HAP-1 (cell line): ENCODE measurements at regions not wholly inside any gene's neighbourhood (a gene's known extent, or its start where the extent isn't known, plus 50 kb on each side); places are given as distances from the start of the nearest gene placed in this dataset.

ENCODE experiments used
- DNase-seq, 2 experiments: peaks; one replicate each; pipeline ENCODE4 v3.0.0-alpha.2; 2016 to 2020; ENCODE audit warnings: low spot score in 2 of 2
- H3K27me3 ChIP-seq: fragments of 250-450 bp; sonication (Bioruptor Pico); 2 replicates; pipeline ENCODE4 v1.5.1; 2020; ENCODE audit warnings: low read depth, mild to moderate bottlenecking, moderate library complexity
- H3K36me3 ChIP-seq: fragments of 250-450 bp; sonication (Bioruptor Pico); replicated peaks from 2 replicates; pipeline ENCODE4 v1.5.1; 2020; ENCODE audit warnings: mild to moderate bottlenecking
- H3K4me1 ChIP-seq: fragments of 250-450 bp; sonication (Bioruptor Pico); 2 replicates; pipeline ENCODE4 v1.5.1; 2020; ENCODE audit warnings: mild to moderate bottlenecking
- H3K4me3 ChIP-seq: fragments of 250-450 bp; sonication (Bioruptor Pico); 2 replicates; pipeline ENCODE4 v1.5.1; 2020; ENCODE audit warnings: mild to moderate bottlenecking, moderate library complexity
- H3K9me3 ChIP-seq: fragments of 250-450 bp; sonication (Bioruptor Pico); 2 replicates; pipeline ENCODE4 v1.5.1; 2020; ENCODE audit warnings: mild to moderate bottlenecking, moderate library complexity
- in situ Hi-C: fragments of 300-500 bp; cut with MboI; formaldehyde crosslinking; loops from 3 replicates; pipeline ENCODE4 v1.14.3; 2020; ENCODE audit warnings: low sequenced_read_pairs, inconsistent platforms, mixed read lengths

DNA sequence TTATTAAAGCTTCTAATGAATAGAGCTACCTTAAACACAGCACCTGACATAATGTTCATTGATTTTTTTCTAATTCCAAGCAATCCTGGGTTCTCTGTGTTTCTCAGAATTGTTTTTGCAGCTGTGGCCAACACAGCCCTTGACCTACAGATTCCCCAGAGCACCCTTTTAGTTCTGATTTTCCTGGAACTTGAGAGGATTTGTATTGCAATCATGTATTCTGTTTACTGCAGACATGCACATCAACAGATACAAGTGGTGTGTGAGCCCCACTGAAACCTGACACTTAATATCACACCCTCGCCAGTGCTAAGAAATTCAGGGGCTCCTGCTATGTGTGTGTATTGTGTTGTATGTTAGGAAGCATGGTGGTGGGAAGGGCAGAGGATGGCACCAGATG, 344.2 kb upstream of the POM121L12 start:
- in situ Hi-C loops, result no loop called here
- H3K4me3 ChIP-seq, result no peak overlapping the region
- H3K9me3 ChIP-seq, result no peaks in the 10 kb centered on the region
- no peaks in the 10 kb centered on the region for H3K27me3 ChIP-seq
- no peak for DNase-seq
- no peaks in the 10 kb centered on the region for H3K4me1 ChIP-seq
- no peaks in the 10 kb centered on the region for H3K36me3 ChIP-seq

GRCh38 chr7:52689912-52690311, 345.5 kb upstream of the POM121L12 start:
- H3K36me3 ChIP-seq, result no peaks in the 10 kb centered on the region
- no peaks in the 10 kb centered on the region for H3K9me3 ChIP-seq
- no peak overlapping the region for H3K4me3 ChIP-seq
- no peaks in the 10 kb centered on the region for H3K27me3 ChIP-seq
- in situ Hi-C loops, result no loop called here
- H3K4me1 ChIP-seq, result no peaks in the 10 kb centered on the region
- no peak for DNase-seq

GRCh38 chr7:52685333-52685732, 350.1 kb upstream of the POM121L12 start:
- in situ Hi-C loops, result no loop called here
- Histone ChIP-seq H3K4me1 (no peaks in the 10 kb centered on the region), H3K36me3 (no peaks in the 10 kb centered on the region), H3K27me3 (no peaks in the 10 kb centered on the region), H3K9me3 (no peaks in the 10 kb centered on the region), H3K4me3 (no peak overlapping the region)
- no peak for DNase-seq

DNA sequence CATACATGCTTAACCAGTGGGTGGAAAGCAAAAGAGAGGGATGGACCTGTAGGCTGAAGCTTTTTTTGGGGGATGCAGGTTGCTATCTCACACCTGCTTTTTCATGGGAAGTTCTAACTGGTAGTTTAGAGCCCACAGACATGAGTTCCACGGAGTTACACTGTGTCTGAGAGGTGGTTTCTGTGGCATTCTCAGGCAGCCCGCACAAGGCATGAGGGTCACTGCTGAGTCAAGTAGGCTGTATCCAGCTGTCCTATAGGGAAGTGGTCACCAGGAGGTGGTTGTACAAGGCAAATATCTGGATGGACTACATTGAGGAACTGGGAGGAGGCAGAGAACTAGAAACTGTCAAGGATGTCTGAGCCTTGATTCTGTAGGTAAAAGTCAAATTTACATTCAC, 351.0 kb upstream of the POM121L12 start:
- no peaks in the 10 kb centered on the region for H3K9me3 ChIP-seq
- no peaks in the 10 kb centered on the region for H3K4me1 ChIP-seq
- no peaks in the 10 kb centered on the region for H3K36me3 ChIP-seq
- in situ Hi-C loops, result no loop called here
- no peak for DNase-seq
- no peaks in the 10 kb centered on the region for H3K27me3 ChIP-seq
- H3K4me3 ChIP-seq, result no peak overlapping the region

- DNase-seq, result no peak
- H3K36me3 ChIP-seq, result no peaks in the 10 kb centered on the region
- no peak overlapping the region for H3K4me3 ChIP-seq
- in situ Hi-C loops, result no loop called here
- no peaks in the 10 kb centered on the region for H3K9me3 ChIP-seq
- H3K27me3 ChIP-seq, result no peaks in the 10 kb centered on the region
- no peaks in the 10 kb centered on the region for H3K4me1 ChIP-seq
Observed at GRCh38 chr7:52682993-52683392, 352.4 kb upstream of the POM121L12 start.

DNA sequence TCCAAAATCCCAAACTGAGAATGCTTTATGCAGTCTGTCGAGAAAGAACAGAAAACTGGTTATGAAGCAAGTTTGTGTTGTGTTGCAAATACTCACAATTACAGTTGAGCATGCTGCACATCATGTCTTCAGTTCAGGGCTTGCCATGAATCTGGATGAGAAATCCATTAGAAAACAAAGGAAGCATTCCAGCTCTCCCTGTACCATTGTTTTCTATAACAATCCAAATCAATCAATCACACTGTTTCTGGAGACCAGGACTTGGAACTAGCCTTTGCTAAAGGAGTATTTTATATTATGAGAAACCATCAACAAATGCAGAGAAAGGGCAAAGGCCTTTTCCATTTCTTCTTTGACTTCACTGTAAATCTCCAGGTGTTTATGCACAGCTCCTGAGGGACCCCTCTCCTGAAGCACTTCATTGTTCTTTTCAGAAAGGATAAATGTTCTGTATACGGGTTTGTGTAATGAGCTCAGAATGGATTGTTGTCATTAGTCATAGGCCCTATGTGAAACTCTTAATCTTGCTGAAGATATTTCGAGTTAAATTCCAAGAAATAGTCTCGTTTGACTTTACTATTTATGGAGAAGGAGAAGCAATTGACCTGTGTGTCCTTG, 364.7 kb upstream of the POM121L12 start:
- Histone ChIP-seq H3K27me3 (no peaks in the 10 kb centered on the region), H3K36me3 (no peaks in the 10 kb centered on the region), H3K9me3 (no peaks in the 10 kb centered on the region), H3K4me1 (peaks cover 5% of the 10 kb centered on the region), H3K4me3 (no peak overlapping the region)
- in situ Hi-C loops, result no loop called here
- peak in 1 of 2 experiments; percentile 44 for DNase-seq

GRCh38 chr7:52669031-52669430, 366.4 kb upstream of the POM121L12 start:
- Histone ChIP-seq H3K36me3 (no peaks in the 10 kb centered on the region), H3K27me3 (no peaks in the 10 kb centered on the region), H3K4me3 (no peak overlapping the region), H3K9me3 (no peaks in the 10 kb centered on the region), H3K4me1 (peaks cover 8% of the 10 kb centered on the region)
- no peak for DNase-seq
- in situ Hi-C loops, result no loop called here

- no peak overlapping the region for H3K4me3 ChIP-seq
- H3K36me3 ChIP-seq, result no peaks in the 10 kb centered on the region
- H3K4me1 ChIP-seq, result peaks cover 8% of the 10 kb centered on the region
- H3K27me3 ChIP-seq, result no peaks in the 10 kb centered on the region
- in situ Hi-C loops, result no loop called here
- no peak for DNase-seq
- H3K9me3 ChIP-seq, result no peaks in the 10 kb centered on the region
Observed at GRCh38 chr7:52668435-52668834, 367.0 kb upstream of the POM121L12 start.

DNA sequence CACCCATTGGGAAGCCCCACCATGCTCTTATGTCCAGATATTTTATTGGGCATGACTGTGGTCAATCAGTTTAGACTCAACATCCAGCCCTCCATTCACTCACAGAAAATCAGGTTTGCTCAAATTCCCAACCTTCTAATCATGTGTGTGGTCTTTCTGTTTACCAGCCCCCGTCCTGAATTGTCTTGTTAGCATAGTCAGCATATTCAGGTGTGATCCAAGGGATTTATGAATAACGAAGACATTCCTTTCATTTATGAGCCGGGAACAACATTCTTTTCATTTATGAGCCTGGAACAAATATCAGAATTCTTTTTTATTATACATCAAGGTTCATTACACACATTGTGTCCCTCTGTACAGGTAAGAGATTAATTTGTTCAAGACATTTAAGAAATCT, 376.3 kb upstream of the POM121L12 start:
- Histone ChIP-seq H3K4me3 (no peak overlapping the region), H3K4me1 (no peaks in the 10 kb centered on the region; the same call in 1 of the 2 replicates), H3K36me3 (no peaks in the 10 kb centered on the region), H3K27me3 (no peaks in the 10 kb centered on the region), H3K9me3 (no peaks in the 10 kb centered on the region)
- in situ Hi-C loops, result no loop called here
- DNase-seq, result no peak

GRCh38 chr7:52656098-52656497, 379.3 kb upstream of the POM121L12 start:
- in situ Hi-C loops, result no loop called here
- Histone ChIP-seq H3K9me3 (no peaks in the 10 kb centered on the region), H3K36me3 (no peaks in the 10 kb centered on the region; the same call in 1 of the 2 replicates), H3K4me3 (no peak overlapping the region), H3K4me1 (no peaks in the 10 kb centered on the region; the same call in 1 of the 2 replicates), H3K27me3 (no peaks in the 10 kb centered on the region)
- no peak for DNase-seq

DNA sequence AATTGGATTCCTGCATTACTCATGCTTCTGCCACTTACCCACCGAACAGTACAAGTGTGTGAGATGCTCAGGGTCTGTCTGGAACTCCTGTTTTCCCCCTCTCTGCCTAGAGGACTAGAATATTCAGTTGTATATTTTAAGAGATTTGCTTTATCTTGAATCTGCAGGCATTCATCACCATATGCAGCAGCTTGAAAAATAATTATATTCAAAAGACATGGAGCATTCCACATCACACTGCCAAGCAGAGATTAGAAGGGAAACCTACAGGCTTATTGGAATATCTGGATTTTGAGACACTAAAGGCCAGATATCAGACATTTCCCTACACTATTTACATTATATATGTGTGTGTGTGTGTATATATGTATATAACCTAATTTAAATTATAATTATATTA, 382.8 kb upstream of the POM121L12 start:
- no peaks in the 10 kb centered on the region for H3K27me3 ChIP-seq
- H3K9me3 ChIP-seq, result no peaks in the 10 kb centered on the region
- H3K4me1 ChIP-seq, result no peaks in the 10 kb centered on the region; the same call in 1 of the 2 replicates
- no peak overlapping the region for H3K4me3 ChIP-seq
- no peaks in the 10 kb centered on the region; the same call in 1 of the 2 replicates for H3K36me3 ChIP-seq
- in situ Hi-C loops, result no loop called here
- no peak for DNase-seq

DNA sequence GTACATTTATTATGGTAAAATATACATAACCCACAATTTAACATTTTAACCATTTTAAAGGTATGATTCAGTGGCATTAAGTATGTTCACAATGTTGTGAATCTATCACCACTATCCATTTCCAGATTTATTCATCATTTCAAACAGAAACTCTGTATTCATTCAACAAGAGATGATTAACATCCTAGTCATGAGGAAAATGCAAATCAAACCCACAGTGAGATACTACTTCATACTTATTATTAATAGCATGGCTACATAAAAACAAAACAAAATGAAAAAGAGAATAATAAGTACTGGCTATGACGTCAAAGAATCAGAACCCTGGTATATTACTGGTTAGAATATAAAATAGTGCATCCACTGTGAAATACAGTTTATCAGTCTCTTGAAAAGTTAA, 386.6 kb upstream of the POM121L12 start:
- Histone ChIP-seq H3K4me3 (no peak overlapping the region), H3K9me3 (no peaks in the 10 kb centered on the region), H3K4me1 (no peaks in the 10 kb centered on the region), H3K36me3 (no peaks in the 10 kb centered on the region; the same call in 1 of the 2 replicates), H3K27me3 (no peaks in the 10 kb centered on the region)
- in situ Hi-C loops, result no loop called here
- no peak for DNase-seq

DNA sequence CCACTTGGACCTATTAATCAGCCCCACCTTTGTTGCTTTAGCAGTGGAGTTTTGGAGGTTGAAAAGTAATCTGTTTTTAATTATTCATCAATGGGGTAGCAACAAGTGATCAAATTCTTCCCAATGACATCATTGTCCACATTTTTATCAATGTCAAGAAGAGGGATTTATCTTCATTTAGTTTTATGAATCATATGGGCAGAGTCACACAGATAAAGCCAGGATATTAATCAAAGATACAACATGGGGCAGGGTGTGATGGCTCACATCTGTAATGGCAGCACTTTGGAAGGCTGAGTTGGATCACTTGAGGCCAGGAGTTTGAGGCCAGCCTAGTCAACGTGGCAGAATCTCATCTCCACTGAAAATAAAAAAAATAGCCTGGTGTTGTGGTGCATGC, 388.4 kb upstream of the POM121L12 start:
- Histone ChIP-seq H3K9me3 (no peaks in the 10 kb centered on the region), H3K4me3 (no peak overlapping the region), H3K4me1 (no peaks in the 10 kb centered on the region), H3K27me3 (no peaks in the 10 kb centered on the region), H3K36me3 (no peaks in the 10 kb centered on the region)
- in situ Hi-C loops, result no loop called here
- no peak for DNase-seq

GRCh38 chr7:52639981-52640380, 395.5 kb upstream of the POM121L12 start:
- Histone ChIP-seq H3K27me3 (no peaks in the 10 kb centered on the region), H3K4me1 (no peaks in the 10 kb centered on the region), H3K4me3 (no peak overlapping the region), H3K9me3 (no peaks in the 10 kb centered on the region), H3K36me3 (no peaks in the 10 kb centered on the region)
- in situ Hi-C loops, result no loop called here
- no peak for DNase-seq

GRCh38 chr7:52639126-52639525, 396.3 kb upstream of the POM121L12 start:
- H3K9me3 ChIP-seq, result no peaks in the 10 kb centered on the region
- DNase-seq, result no peak
- H3K4me1 ChIP-seq, result no peaks in the 10 kb centered on the region
- no peaks in the 10 kb centered on the region for H3K27me3 ChIP-seq
- in situ Hi-C loops, result no loop called here
- no peak overlapping the region for H3K4me3 ChIP-seq
- H3K36me3 ChIP-seq, result no peaks in the 10 kb centered on the region
